ENCODE measurements at regions not wholly inside any gene's neighbourhood (a gene's known extent, or its start where the extent isn't known, plus 50 kb on each side); places are given as distances from the start of the nearest gene placed in this dataset.

GRCh38 chr5:6311568-6312501, 66.5 kb downstream of the MED10 start:
- H3K27me3 ChIP-seq (ENCODE audit: insufficient read depth, low read length) = peaks cover 5% of the 10 kb centered on the region; the same call in 1 of the 2 replicates

More at GRCh38 chr5:6311568-6312501, 66.5 kb downstream of the MED10 start:
- Histone ChIP-seq H3K4me1 (ENCODE audit: insufficient read depth, low read length) (no peaks in the 10 kb centered on the region), H3K56ac (ENCODE audit: insufficient read length, low read depth, low read length) (no peak overlapping the region), H3K9me3 (ENCODE audit: control insufficient read depth, low read depth, low read length) (no peaks in the 10 kb centered on the region), H2BK15ac (ENCODE audit: low read depth, low read length) (no peak overlapping the region), H2BK120ac (ENCODE audit: low read depth, low read length, poor library complexity, severe bottlenecking) (no peak overlapping the region), H3K79me1 (ENCODE audit: insufficient read depth, low read depth, low read length, poor library complexity, severe bottlenecking) (no peaks in the 10 kb centered on the region), H3K27ac (ENCODE audit: insufficient read length, low read depth, low read length) (no peak overlapping the region), H3T11ph (ENCODE audit: low read length) (no peak overlapping the region), H2AFZ (ENCODE audit: low read length) (no peak overlapping the region), H4K91ac (ENCODE audit: insufficient read length, low read depth, low read length) (no peak overlapping the region), H4K8ac (replicated peaks; ENCODE audit: insufficient read length, low read depth, low read length) (no peak overlapping the region), H2BK12ac (ENCODE audit: insufficient read length, low read depth, low read length) (no peak overlapping the region), H3K18ac (ENCODE audit: insufficient read length, low read depth, low read length) (no peak overlapping the region), H2BK5ac (ENCODE audit: insufficient read length, low read length) (no peak overlapping the region), H3K23ac (ENCODE audit: insufficient read length, low read depth, low read length) (no peak overlapping the region), H3K79me2 (ENCODE audit: insufficient read depth, low read length) (no peaks in the 10 kb centered on the region), H4K5ac (ENCODE audit: insufficient read length, low read depth, low read length) (no peak overlapping the region), H3K4me2 (ENCODE audit: insufficient read depth, insufficient read length, low read length) (no peak overlapping the region), H3K23me2 (ENCODE audit: insufficient read length, low read depth, low read length, poor library complexity, severe bottlenecking) (no peaks in the 10 kb centered on the region), H3K14ac (ENCODE audit: insufficient read depth, low read length) (no peak overlapping the region; the same call in 1 of the 2 replicates), H2BK20ac (ENCODE audit: low read depth, low read length, poor library complexity, severe bottlenecking) (no peak overlapping the region), H4K20me1 (ENCODE audit: control insufficient read depth, insufficient read depth, insufficient read length) (no peaks in the 10 kb centered on the region), H2AK5ac (ENCODE audit: insufficient read length, low read length) (no peak overlapping the region), H3K9ac (ENCODE audit: extremely low read depth, insufficient read length, low read length) (no peak overlapping the region), H3K4ac (ENCODE audit: low read depth, low read length) (no peak overlapping the region)
- H3K36me3 Mint-ChIP-seq (ENCODE audit: insufficient read depth in 1 of 3, low read depth in 3 of 3) = no peaks in the 10 kb centered on the region
- no CpG with 5 or more reads among the region's 11 CpGs for WGBS (ENCODE audit: extremely low coverage, insufficient read length, low lambda C conversion rate)
- no peaks in the 10 kb centered on the region for H3K4me1 Mint-ChIP-seq
- no peak for DNase-seq
- no peak overlapping the region; a peak in 1 of 5 replicates for H3K4me3 Mint-ChIP-seq
- H3K9me3 Mint-ChIP-seq = peaks cover 0 to 4% of the 10 kb centered on the region in 2 experiments; a peak in 2 of 5 replicates
- TF ChIP-seq CTCF (conservative IDR thresholded peaks at IDR 0.05) = no peak
- peaks cover 51% of the 10 kb centered on the region for H3K27me3 Mint-ChIP-seq (ENCODE audit: low read depth)
- H3K27ac Mint-ChIP-seq = no peak overlapping the region
